ENCODE measurements at regions not wholly inside any gene's neighbourhood (a gene's known extent, or its start where the extent isn't known, plus 50 kb on each side); places are given as distances from the start of the nearest gene placed in this dataset.
"Not testable (repeated sequence)": the region's sequence is repeated elsewhere in the genome, so short reads cannot be mapped to it uniquely, and the experiment has no call there.

- TF ChIP-seq POLR2AphosphoS5 (IDR thresholded peaks at IDR 0.05; ENCODE audit: insufficient read depth in 1 of 2, low read depth in 1 of 2); POLR2A (IDR thresholded peaks at IDR 0.05): not testable (repeated sequence)
Observed at GRCh38 chr1:146416642-146417041, 187.8 kb upstream of the NOTCH2NLA start.

Measured in vagina (tissue), 2 donors.